ENCODE measurements at regions not wholly inside any gene's neighbourhood (a gene's known extent, or its start where the extent isn't known, plus 50 kb on each side); places are given as distances from the start of the nearest gene placed in this dataset.

GRCh38 chr6:84280030-84280429, 52.6 kb upstream of the CEP162 start:
- no peaks in the 10 kb centered on the region for H3K27me3 ChIP-seq (ENCODE audit: control insufficient read depth, insufficient read depth, low read length)
- CTCF ChIA-PET, result interaction anchor here (0.8 to 0.9 kb wide), 2 partner anchors 9 to 29 kb away, joined by 3 read pairs; no protein-coding TSS in a partner anchor
- TF ChIP-seq, protein P1, sequence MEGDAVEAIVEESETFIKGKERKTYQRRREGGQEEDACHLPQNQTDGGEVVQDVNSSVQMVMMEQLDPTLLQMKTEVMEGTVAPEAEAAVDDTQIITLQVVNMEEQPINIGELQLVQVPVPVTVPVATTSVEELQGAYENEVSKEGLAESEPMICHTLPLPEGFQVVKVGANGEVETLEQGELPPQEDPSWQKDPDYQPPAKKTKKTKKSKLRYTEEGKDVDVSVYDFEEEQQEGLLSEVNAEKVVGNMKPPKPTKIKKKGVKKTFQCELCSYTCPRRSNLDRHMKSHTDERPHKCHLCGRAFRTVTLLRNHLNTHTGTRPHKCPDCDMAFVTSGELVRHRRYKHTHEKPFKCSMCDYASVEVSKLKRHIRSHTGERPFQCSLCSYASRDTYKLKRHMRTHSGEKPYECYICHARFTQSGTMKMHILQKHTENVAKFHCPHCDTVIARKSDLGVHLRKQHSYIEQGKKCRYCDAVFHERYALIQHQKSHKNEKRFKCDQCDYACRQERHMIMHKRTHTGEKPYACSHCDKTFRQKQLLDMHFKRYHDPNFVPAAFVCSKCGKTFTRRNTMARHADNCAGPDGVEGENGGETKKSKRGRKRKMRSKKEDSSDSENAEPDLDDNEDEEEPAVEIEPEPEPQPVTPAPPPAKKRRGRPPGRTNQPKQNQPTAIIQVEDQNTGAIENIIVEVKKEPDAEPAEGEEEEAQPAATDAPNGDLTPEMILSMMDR (IDR thresholded peaks at IDR 0.05; ENCODE audit: insufficient read depth, low read depth, low read length), result no peak
- no peak overlapping the region for H3K4me3 ChIP-seq (ENCODE audit: low read depth, low read length)
- no peak for DNase-seq (ENCODE audit: low read depth)
- H3K36me3 ChIP-seq (ENCODE audit: control insufficient read depth, insufficient read depth, low read length), result no peaks in the 10 kb centered on the region
- POLR2A ChIA-PET, result no interaction called here

- ChIA-PET POLR2A (no interaction called here), CTCF (interaction anchor here (0.6 kb wide), 2 partner anchors 51 to 1074 kb away, joined by 3 read pairs; partner anchors contain the start of gene CEP162)
- Histone ChIP-seq H3K4me3 (ENCODE audit: low read depth, low read length) (no peak overlapping the region), H3K27me3 (ENCODE audit: control insufficient read depth, insufficient read depth, low read length) (no peaks in the 10 kb centered on the region), H3K36me3 (ENCODE audit: control insufficient read depth, insufficient read depth, low read length) (no peaks in the 10 kb centered on the region)
- no peak for DNase-seq (ENCODE audit: low read depth)
- TF ChIP-seq, protein P1 (IDR thresholded peaks at IDR 0.05; ENCODE audit: insufficient read depth, low read depth, low read length), result no peak
Measured at GRCh38 chr6:84278321-84278998, 51.0 kb upstream of the CEP162 start.

All from BJ (cell line).